ENCODE measurements at regions not wholly inside any gene's neighbourhood (a gene's known extent, or its start where the extent isn't known, plus 50 kb on each side); places are given as distances from the start of the nearest gene placed in this dataset.

GRCh38 chr12:42679466-42679865 lies 89.9 kb upstream of the PRICKLE1 start:
- TF ChIP-seq, protein P1, sequence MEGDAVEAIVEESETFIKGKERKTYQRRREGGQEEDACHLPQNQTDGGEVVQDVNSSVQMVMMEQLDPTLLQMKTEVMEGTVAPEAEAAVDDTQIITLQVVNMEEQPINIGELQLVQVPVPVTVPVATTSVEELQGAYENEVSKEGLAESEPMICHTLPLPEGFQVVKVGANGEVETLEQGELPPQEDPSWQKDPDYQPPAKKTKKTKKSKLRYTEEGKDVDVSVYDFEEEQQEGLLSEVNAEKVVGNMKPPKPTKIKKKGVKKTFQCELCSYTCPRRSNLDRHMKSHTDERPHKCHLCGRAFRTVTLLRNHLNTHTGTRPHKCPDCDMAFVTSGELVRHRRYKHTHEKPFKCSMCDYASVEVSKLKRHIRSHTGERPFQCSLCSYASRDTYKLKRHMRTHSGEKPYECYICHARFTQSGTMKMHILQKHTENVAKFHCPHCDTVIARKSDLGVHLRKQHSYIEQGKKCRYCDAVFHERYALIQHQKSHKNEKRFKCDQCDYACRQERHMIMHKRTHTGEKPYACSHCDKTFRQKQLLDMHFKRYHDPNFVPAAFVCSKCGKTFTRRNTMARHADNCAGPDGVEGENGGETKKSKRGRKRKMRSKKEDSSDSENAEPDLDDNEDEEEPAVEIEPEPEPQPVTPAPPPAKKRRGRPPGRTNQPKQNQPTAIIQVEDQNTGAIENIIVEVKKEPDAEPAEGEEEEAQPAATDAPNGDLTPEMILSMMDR (conservative IDR thresholded peaks at IDR 0.05; ENCODE audit: low read depth, low read length), result no peak
- TF ChIP-seq EZH2phosphoT487 (IDR thresholded peaks at IDR 0.05; ENCODE audit: borderline replicate concordance, low read length) (no peak), EZH2 (IDR thresholded peaks at IDR 0.05; ENCODE audit: low read length, unreplicated experiment) (no peak)

Data from PC-3 (cell line).